Mucosa of stomach (tissue), 1 donor: ENCODE measurements at regions not wholly inside any gene's neighbourhood (a gene's known extent, or its start where the extent isn't known, plus 50 kb on each side); places are given as distances from the start of the nearest gene placed in this dataset.

Experiments used
- H3K27me3 ChIP-seq: one replicate; pipeline ENCODE4 v1.7.0; 2013; ENCODE audit warnings: mild to moderate bottlenecking, low read length; ENCODE audit not compliant: control insufficient read depth, insufficient read depth
- H3K36me3 ChIP-seq: one replicate; pipeline ENCODE4 v1.7.0; 2013; ENCODE audit warnings: low read length; ENCODE audit not compliant: control insufficient read depth, insufficient read depth
- H3K4me1 ChIP-seq: one replicate; pipeline ENCODE4 v1.7.0; 2013; ENCODE audit warnings: mild to moderate bottlenecking, low read length; ENCODE audit not compliant: control insufficient read depth, insufficient read depth
- H3K4me3 ChIP-seq: one replicate; pipeline ENCODE4 v1.7.0; 2013; ENCODE audit warnings: low read length
- H3K9ac ChIP-seq: one replicate; pipeline ENCODE4 v1.7.0; 2013; ENCODE audit warnings: mild to moderate bottlenecking, low read length, moderate library complexity
- H3K9me3 ChIP-seq: one replicate; pipeline ENCODE4 v1.7.0; 2013; ENCODE audit warnings: mild to moderate bottlenecking, low read length, moderate library complexity; ENCODE audit not compliant: control insufficient read depth
- donor health status: Pancreatic carcinoma.

DNA sequence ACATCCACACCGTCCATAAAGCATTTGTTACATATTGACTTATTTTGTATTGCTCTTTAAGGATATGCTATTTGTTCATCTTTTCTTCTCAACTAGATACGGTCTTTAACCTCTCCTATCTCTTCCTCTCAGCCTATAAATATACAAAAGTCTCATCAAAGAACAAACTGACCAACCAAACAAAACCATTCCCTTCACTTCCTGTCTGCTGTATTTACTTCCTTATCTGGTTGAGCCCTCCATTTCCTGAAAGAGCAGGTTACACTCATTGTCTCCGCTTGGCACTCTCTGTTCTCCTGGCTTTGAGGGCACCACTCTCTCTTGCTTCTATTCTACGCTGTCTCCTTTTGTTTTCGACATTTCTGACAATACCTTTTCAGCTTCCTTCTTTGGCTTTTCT is 431.9 kb upstream of the TCF4 start:
- Histone ChIP-seq H3K9ac (no peak overlapping the region), H3K36me3 (no peaks in the 10 kb centered on the region), H3K4me1 (no peaks in the 10 kb centered on the region), H3K4me3 (no peak overlapping the region), H3K9me3 (no peaks in the 10 kb centered on the region), H3K27me3 (no peaks in the 10 kb centered on the region)

DNA sequence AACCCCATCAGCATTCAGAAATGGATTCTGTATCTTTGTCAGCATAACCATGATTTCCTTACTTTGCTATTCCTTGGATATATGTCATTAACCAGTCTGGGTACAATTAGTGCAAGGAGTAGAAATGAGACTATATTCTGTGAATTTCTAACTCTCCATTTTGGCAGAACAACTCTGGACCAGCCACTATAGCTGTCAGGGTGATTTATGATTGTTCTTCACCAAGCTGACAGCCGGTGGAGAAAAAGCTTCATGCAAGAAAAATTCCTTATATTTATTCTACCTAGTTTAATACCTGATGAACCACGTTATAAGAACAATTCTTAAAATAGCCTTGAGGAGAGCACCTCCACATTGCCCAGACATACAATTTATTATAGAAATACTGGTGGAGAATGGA is 431.2 kb upstream of the TCF4 start:
- Histone ChIP-seq H3K4me1 (no peaks in the 10 kb centered on the region), H3K36me3 (no peaks in the 10 kb centered on the region), H3K9ac (no peak overlapping the region), H3K9me3 (no peaks in the 10 kb centered on the region), H3K4me3 (no peak overlapping the region), H3K27me3 (no peaks in the 10 kb centered on the region)

DNA sequence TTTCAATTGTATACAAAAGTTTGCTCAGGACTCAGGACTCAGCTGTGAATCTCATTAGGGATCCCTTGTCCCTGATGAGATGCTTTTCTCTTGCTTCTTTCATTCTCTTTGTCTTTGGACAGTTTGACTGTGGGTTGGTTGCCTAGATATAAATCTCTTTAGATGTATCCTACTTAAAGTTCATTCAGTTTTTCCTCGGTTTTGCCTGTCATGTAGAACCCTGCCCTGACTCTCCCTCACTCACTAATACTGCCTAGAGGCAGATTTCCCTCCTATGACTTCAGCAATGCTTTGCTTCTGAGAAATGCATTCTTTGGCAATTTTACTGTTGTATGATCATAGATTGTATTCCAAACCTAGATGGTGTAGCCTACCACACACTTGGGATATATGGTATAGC is 421.4 kb upstream of the TCF4 start:
- H3K9me3 ChIP-seq = no peaks in the 10 kb centered on the region
- no peak overlapping the region for H3K9ac ChIP-seq
- no peaks in the 10 kb centered on the region for H3K36me3 ChIP-seq
- no peak overlapping the region for H3K4me3 ChIP-seq
- no peaks in the 10 kb centered on the region for H3K27me3 ChIP-seq
- no peaks in the 10 kb centered on the region for H3K4me1 ChIP-seq

DNA sequence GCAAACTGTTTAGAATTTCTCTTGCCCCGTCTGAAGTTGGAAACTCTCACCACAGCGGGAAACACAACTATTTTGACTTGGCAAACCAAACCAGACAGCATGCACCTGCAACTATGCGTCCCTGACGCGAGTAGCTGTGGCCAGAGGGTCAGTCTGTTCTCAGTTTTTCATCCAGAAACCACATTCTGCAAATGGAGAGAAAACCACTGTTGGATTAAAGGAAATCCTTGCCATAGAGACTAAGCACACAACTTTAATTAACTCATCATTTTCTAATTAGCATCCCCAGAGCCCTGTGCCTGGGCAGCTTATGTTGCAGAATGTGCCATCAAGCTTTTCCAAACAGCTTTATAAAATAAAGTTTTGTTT is 415.7 kb upstream of the TCF4 start:
- no peak overlapping the region for H3K4me3 ChIP-seq
- no peaks in the 10 kb centered on the region for H3K36me3 ChIP-seq
- no peaks in the 10 kb centered on the region for H3K4me1 ChIP-seq
- no peaks in the 10 kb centered on the region for H3K27me3 ChIP-seq
- no peak overlapping the region for H3K9ac ChIP-seq
- H3K9me3 ChIP-seq = no peaks in the 10 kb centered on the region

DNA sequence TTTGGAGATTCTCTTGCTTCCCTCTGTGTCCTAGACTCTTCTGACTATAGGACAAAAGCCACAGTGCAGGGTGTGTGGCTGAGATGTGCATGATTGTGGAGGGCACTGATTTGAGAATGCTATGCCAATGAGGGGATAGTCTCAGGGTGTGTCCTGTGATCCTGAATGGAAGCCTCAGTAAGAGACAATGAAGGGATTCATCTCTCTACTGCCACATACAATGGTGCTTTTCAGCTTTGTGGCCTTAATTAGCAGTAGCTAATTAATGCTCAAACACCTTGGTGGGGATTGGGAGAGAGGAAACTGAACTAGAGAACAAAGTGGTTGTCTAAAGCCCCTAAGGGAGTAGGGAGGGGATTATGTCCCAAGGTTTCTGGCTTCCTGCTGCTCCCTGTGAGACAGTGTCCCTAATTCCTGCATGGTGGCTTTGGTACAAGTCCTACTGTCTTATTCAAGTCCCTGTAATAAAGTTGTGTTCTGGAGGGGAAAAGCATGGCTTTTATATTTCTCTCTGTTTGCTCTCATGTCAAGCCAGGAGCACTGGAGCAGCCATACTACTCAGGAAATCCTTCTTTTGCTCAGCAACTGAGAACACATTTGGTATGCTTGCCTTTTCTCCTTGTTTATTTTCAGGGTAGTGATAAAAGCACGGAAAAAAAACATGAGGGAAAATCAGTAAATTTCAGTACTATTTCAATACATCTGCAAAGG is 415.2 kb upstream of the TCF4 start:
- Histone ChIP-seq H3K9ac (no peak overlapping the region), H3K36me3 (no peaks in the 10 kb centered on the region)

DNA sequence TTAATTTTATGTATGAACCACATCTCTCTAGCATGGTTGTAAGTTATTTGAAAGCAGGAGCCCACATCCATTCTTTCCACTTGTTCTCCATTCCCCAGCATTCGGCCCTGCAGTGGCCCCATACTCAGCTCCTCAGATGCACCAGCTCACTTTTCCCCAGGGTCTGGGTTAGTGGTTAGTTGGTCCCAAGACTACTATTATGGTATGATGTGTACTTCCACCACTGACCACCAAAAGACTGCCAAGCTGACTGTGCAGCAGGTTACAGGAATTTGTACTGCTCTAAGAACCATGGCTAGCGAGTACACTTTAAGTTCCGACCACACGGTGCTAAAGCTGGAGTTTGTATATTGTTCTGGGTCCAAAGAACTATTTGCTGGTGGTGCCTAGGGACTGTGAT is 413.6 kb upstream of the TCF4 start:
- no peaks in the 10 kb centered on the region for H3K9me3 ChIP-seq
- H3K9ac ChIP-seq = no peak overlapping the region
- H3K4me3 ChIP-seq = no peak overlapping the region
- H3K27me3 ChIP-seq = no peaks in the 10 kb centered on the region
- no peaks in the 10 kb centered on the region for H3K36me3 ChIP-seq
- H3K4me1 ChIP-seq = peaks cover 5% of the 10 kb centered on the region

More for the DNA sequence above, 415.2 kb upstream of the TCF4 start:
- Histone ChIP-seq H3K4me1 (peaks cover under 1% of the 10 kb centered on the region), H3K27me3 (no peaks in the 10 kb centered on the region), H3K9me3 (no peaks in the 10 kb centered on the region), H3K4me3 (no peak overlapping the region)

DNA sequence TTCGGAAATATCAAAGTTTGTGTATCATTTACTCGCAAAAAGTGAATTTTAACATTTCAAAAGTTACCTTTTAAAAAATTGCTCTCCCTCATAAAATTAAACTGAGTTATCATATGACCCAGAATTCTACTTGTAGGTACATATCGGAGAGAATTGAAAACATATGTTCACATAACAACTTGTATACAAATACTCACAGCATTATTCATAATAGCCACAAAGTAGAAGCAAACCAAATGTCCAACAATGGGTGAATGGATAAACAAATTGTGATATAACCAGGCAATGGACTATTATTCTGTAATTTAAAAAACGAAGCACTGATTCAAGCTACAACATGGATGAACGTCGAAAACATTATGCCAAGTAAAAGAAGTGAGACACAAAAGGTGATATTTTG is 412.0 kb upstream of the TCF4 start:
- Histone ChIP-seq H3K4me3 (no peak overlapping the region), H3K36me3 (no peaks in the 10 kb centered on the region), H3K27me3 (no peaks in the 10 kb centered on the region), H3K9ac (no peak overlapping the region), H3K4me1 (peaks cover 5% of the 10 kb centered on the region), H3K9me3 (no peaks in the 10 kb centered on the region)

DNA sequence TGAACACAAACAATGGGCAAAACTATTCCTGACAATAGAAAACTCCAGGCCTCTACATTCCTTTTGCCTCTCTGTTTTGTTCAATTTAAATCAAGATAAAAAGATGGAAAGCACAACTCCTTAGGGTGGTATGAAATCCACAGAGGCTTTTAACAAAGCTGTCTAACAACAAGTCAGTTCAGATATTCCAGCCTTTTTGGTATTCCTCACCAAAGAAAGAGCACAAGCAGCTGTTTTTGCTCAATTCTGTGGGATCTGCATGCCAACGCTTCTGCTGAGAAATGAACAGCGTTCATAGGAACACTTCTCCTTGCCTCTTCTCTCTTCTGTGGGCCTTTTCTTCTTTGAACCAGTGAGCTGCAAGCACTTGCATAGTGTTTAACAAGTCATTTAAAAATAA is 411.6 kb upstream of the TCF4 start:
- no peaks in the 10 kb centered on the region for H3K36me3 ChIP-seq
- no peak overlapping the region for H3K4me3 ChIP-seq
- H3K4me1 ChIP-seq = peaks cover 5% of the 10 kb centered on the region
- no peak overlapping the region for H3K9ac ChIP-seq
- no peaks in the 10 kb centered on the region for H3K27me3 ChIP-seq
- H3K9me3 ChIP-seq = no peaks in the 10 kb centered on the region

DNA sequence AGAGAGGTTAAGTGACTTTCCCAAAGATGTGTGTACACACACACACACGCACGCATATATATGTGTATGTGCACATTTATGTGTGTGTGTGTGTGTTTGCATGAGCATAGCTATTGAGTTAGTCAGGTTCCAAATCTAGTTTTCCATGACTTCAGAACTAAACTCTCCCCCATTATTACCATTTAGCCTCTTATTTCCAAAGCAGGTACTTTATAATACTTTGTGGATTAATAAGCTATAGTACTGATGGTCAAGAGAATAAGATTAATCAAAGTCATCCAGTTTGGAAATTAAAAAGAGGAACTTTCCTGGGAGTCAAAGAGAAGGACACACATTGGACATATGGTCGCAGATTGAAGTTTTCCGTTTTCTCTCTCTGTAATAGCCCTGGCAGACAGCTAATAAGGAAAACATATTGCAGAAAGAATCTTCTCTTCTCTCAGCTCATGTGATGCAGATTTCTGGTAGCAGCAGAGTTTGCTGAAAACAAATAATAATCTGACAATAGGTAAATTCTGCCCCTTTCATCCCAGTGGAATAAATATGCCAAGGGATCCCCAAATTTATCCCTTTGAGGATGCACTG is 410.9 kb upstream of the TCF4 start:
- H3K9me3 ChIP-seq = no peaks in the 10 kb centered on the region
- H3K9ac ChIP-seq = no peak overlapping the region
- H3K4me1 ChIP-seq = peaks cover 5% of the 10 kb centered on the region
- no peak overlapping the region for H3K4me3 ChIP-seq
- H3K27me3 ChIP-seq = no peaks in the 10 kb centered on the region
- H3K36me3 ChIP-seq = no peaks in the 10 kb centered on the region

DNA sequence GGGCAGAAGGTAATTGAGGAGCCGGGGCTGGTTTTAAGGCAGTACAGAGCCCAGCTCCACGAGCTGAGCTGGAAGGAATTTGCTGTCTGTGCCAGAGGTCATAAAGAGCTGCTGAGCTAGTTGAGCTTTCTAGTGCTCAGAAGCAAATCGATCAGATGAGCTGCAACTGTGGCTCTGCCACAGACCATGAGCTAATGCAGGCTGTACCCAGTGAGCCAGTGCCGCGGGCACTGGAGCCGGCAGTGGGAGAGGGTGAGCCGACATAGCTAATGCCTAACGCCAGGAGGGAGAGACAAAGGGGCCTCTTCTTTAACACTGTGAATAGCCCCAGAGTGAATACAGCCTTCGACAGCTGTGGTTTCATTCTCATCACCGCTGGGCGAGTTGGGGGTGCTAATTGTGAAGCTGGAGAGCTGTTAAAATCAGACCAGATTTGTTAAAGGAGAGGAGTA is 410.1 kb upstream of the TCF4 start:
- no peak overlapping the region for H3K4me3 ChIP-seq
- H3K36me3 ChIP-seq = no peaks in the 10 kb centered on the region
- no peak overlapping the region for H3K9ac ChIP-seq
- H3K4me1 ChIP-seq = peaks cover 5% of the 10 kb centered on the region
- H3K27me3 ChIP-seq = no peaks in the 10 kb centered on the region
- no peaks in the 10 kb centered on the region for H3K9me3 ChIP-seq

DNA sequence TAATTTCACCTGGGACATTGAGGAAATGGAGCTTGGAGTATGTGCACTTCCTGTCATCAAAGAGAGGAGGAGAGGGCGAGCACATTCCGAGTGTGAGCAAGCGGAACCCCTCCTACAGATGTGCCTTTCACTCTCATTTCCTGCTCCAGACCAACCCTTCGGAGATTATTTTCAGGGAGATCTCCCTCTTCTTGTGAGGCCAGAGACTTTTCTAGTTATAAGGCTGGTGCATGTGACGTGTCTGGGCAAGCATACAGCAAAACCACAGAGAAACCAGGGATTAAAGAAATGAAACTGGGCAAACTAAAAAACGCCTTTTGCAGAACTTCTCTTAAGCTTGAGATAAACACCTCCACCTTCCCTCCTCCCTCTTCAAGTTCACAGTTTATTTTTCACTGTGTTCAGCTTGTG is 409.2 kb upstream of the TCF4 start:
- Histone ChIP-seq H3K36me3 (no peaks in the 10 kb centered on the region), H3K4me3 (no peak overlapping the region), H3K9me3 (no peaks in the 10 kb centered on the region), H3K27me3 (no peaks in the 10 kb centered on the region), H3K4me1 (peaks cover 5% of the 10 kb centered on the region), H3K9ac (no peak overlapping the region)

DNA sequence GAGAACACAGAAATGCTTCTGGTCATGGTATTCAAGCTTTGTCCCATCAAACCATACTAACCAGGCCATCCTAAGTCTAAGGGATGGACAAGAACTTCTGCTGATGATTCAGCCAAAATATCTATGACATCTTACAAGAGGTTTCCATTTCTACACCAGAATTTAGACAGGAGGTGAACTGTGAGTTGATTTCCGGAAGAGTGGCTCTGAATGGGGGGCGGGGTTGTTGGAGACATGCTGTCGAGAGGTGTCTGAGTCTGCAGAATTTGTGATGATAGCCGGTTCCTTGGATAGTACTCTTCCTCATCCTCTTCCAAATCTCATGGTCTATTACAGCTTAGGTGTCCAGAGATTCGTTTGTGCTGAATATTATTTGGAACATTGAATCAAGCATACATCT is 408.7 kb upstream of the TCF4 start:
- H3K27me3 ChIP-seq = no peaks in the 10 kb centered on the region
- peaks cover 5% of the 10 kb centered on the region for H3K4me1 ChIP-seq
- H3K9me3 ChIP-seq = no peaks in the 10 kb centered on the region
- H3K36me3 ChIP-seq = no peaks in the 10 kb centered on the region
- H3K9ac ChIP-seq = no peak overlapping the region
- no peak overlapping the region for H3K4me3 ChIP-seq

DNA sequence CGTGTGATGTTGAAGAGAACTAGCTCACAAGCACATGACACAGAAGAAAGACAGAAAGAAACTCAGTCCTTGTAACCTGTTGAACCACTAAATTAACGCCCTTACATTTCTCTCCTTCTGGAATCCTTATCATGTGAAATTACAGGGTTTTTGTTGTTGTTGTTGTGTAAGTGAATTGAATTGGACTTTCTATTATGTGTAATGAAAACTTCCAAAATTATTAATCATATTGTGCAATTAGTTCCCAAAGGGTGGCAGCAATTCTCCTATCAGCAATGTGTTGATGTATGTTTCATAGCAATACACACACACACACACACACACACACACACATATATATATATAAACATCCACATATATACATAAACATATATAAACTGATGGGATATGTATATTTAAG is 402.2 kb upstream of the TCF4 start:
- Histone ChIP-seq H3K4me1 (no peaks in the 10 kb centered on the region), H3K9me3 (no peaks in the 10 kb centered on the region), H3K4me3 (no peak overlapping the region), H3K36me3 (no peaks in the 10 kb centered on the region), H3K27me3 (no peaks in the 10 kb centered on the region), H3K9ac (no peak overlapping the region)
